Activated T-helper 1 cell treated with anti-CD3 and anti-CD28 coated beads, Interleukin-12 subunit alpha, Interleukin-12 subunit beta, Interleukin-2, Interleukin-4 antibody, amounts not matched to agents 30 ng/mL and 10 ng/mL and 1 ng/mL, durations not matched to agents 14 hours and 24 hours and 36 hours (primary cell): ENCODE measurements at regions not wholly inside any gene's neighbourhood (a gene's known extent, or its start where the extent isn't known, plus 50 kb on each side); places are given as distances from the start of the nearest gene placed in this dataset.
"Not testable (repeated sequence)": the region's sequence is repeated elsewhere in the genome, so short reads cannot be mapped to it uniquely, and the experiment has no call there.

Source experiments
- DNase-seq: peaks from one replicate; pipeline ENCODE4 v3.0.0; 2021; ENCODE audit warnings: low spot score
- H3K27ac Mint-ChIP-seq: one replicate; pipeline ENCODE4 v1.8.0; 2021; ENCODE audit warnings: mild to moderate bottlenecking, mixed read lengths
- H3K27me3 Mint-ChIP-seq: one replicate; pipeline ENCODE4 v1.8.0; 2022; ENCODE audit warnings: mild to moderate bottlenecking, moderate library complexity, mixed read lengths; ENCODE audit not compliant: insufficient read depth
- H3K36me3 Mint-ChIP-seq: one replicate; pipeline ENCODE4 v1.8.0; 2021; ENCODE audit warnings: low read depth, mixed read lengths
- H3K4me1 Mint-ChIP-seq: one replicate; pipeline ENCODE4 v1.8.0; 2021; ENCODE audit warnings: low read depth, mixed read lengths
- H3K4me3 Mint-ChIP-seq: one replicate; pipeline ENCODE4 v1.8.0; 2021; ENCODE audit warnings: mild to moderate bottlenecking, moderate library complexity, mixed read lengths
- H3K9me3 Mint-ChIP-seq: one replicate; pipeline ENCODE4 v1.8.0; 2021; ENCODE audit warnings: mixed read lengths
- intact Hi-C: fragments of 100-400 bp; cut with micrococcal nuclease; formaldehyde crosslinking; loops from one replicate; pipeline ENCODE4 v1.15.1; 2024

GRCh38 chr1:219560856-219561255 is 52.0 kb downstream of the ZC3H11B start:
- no peaks in the 10 kb centered on the region for H3K27me3 Mint-ChIP-seq

DNA sequence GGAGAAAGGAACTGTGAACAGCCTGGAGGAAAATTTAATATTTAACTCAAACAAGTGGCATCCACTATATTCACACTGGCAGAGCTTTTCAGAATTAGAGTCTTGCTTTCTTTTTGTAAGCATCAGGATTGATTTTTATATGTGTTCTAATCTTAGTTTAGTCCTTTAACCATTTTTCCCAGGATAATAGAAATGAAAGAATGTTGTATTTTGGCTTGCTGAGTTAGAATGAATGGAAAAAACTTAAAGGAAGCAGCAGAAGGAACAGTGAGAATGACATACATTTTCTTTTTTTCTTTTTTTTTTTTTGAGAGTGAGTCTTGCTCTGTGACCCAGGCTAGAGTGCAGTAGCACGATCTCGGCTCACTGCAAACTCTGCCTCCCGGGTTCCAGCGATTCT is 53.0 kb downstream of the ZC3H11B start:
- Mint-ChIP-seq H3K27me3 (peaks cover under 1% of the 10 kb centered on the region), H3K4me1 (no peaks in the 10 kb centered on the region), H3K27ac (no peak overlapping the region), H3K4me3 (no peak overlapping the region), H3K36me3 (no peaks in the 10 kb centered on the region), H3K9me3 (no peaks in the 10 kb centered on the region)
- DNase-seq, result no peak
- intact Hi-C loops, result no loop called here

More at GRCh38 chr1:219560856-219561255, 52.0 kb downstream of the ZC3H11B start:
- Mint-ChIP-seq H3K27ac (no peak overlapping the region), H3K9me3 (no peaks in the 10 kb centered on the region), H3K4me1 (no peaks in the 10 kb centered on the region), H3K36me3 (no peaks in the 10 kb centered on the region), H3K4me3 (no peak overlapping the region)
- no peak for DNase-seq
- intact Hi-C loops, result no loop called here

DNA sequence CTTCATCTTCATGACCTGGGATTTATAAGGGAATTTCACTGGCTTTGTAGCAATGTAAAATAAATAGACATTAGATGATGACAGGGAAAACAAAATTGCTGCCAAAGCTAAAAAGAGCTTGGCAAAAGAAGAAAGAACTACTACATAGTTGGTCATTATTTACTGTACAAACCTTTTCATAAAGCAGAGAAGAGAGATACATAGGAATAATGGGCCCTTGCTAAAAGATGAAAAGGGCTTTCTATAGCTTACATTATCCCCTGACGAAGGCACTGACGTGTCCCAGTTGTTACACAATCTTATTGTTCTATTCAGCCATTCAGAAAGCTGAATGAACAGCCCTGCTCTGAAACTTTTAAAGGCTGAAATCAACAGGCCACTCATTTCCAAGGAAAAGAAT is 57.1 kb downstream of the ZC3H11B start:
- Mint-ChIP-seq H3K4me3 (no peak overlapping the region), H3K9me3 (no peaks in the 10 kb centered on the region), H3K36me3 (no peaks in the 10 kb centered on the region), H3K4me1 (no peaks in the 10 kb centered on the region), H3K27ac (no peak overlapping the region), H3K27me3 (peaks cover 3% of the 10 kb centered on the region)
- DNase-seq, result no peak
- intact Hi-C loops, result no loop called here

DNA sequence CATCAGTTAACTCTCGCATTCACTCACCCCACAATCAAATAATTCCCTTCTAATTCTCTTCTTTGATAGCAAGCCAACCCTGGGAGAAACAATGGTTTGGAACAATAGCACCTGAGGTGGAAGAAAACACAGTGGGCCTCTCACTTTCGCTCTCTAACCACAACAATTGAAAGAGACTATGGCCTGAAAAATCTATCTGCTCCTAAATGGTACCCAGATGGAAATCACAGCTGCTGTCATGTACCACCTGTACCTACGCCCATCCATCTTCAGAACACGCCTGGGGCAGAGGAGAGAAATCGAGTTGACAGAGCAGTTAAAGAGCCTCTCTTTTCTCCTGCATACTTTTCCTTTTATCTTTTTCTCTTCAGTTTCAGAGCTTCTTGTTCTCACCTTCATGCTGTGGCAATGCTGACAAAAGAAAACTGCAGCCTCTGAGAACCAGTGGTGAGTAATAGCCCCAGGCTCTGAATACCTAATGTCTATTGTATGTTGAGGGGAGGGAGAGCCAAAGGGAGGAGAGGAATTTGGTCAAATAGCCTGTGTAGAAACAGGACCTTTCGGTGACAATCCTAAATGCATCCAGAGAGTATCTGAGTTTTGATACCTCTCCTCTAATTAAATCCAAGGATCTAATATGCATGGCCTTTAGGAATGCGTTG is 57.7 kb downstream of the ZC3H11B start:
- no peaks in the 10 kb centered on the region for H3K36me3 Mint-ChIP-seq
- no peak overlapping the region for H3K27ac Mint-ChIP-seq
- H3K27me3 Mint-ChIP-seq, result peaks cover 3% of the 10 kb centered on the region
- intact Hi-C loops, result no loop called here
- no peaks in the 10 kb centered on the region for H3K9me3 Mint-ChIP-seq
- H3K4me3 Mint-ChIP-seq, result no peak overlapping the region
- no peak for DNase-seq
- H3K4me1 Mint-ChIP-seq, result no peaks in the 10 kb centered on the region

GRCh38 chr1:219553934-219554502 is 58.9 kb downstream of the ZC3H11B start:
- no peaks in the 10 kb centered on the region for H3K4me1 Mint-ChIP-seq
- no peak overlapping the region for H3K27ac Mint-ChIP-seq
- H3K4me3 Mint-ChIP-seq, result no peak overlapping the region
- DNase-seq, result no peak
- H3K36me3 Mint-ChIP-seq, result no peaks in the 10 kb centered on the region
- intact Hi-C loops, result no loop called here
- H3K27me3 Mint-ChIP-seq, result peaks cover 3% of the 10 kb centered on the region
- no peaks in the 10 kb centered on the region for H3K9me3 Mint-ChIP-seq

- Mint-ChIP-seq H3K27ac (no peak overlapping the region), H3K27me3 (peaks cover 3% of the 10 kb centered on the region), H3K9me3 (no peaks in the 10 kb centered on the region), H3K4me3 (no peak overlapping the region), H3K4me1 (no peaks in the 10 kb centered on the region), H3K36me3 (no peaks in the 10 kb centered on the region)
- DNase-seq, result no peak
- intact Hi-C loops, result no loop called here
Observed at GRCh38 chr1:219550201-219550600, 62.7 kb downstream of the ZC3H11B start.

DNA sequence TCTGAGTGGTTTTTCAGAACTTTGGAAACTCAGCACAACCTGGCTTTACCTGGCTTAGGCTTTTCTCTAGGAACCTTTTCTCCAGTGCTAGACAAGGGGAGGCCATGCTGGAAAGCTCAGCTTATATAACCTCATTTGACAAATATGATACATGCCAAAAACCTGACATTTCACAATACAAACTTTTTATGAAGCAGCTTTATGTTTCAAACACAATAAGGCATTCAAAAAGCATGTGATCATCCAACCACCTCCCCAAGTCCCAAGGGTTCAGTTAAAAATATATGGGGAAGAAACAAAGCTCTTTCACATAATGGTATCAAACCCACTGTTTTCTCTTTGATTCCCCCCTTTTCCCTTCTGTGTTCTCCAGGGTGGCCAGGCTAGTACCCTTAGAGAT is 63.7 kb downstream of the ZC3H11B start:
- Mint-ChIP-seq H3K27ac (no peak overlapping the region), H3K4me1 (no peaks in the 10 kb centered on the region), H3K36me3 (no peaks in the 10 kb centered on the region), H3K4me3 (no peak overlapping the region), H3K9me3 (no peaks in the 10 kb centered on the region), H3K27me3 (peaks cover 1% of the 10 kb centered on the region)
- no peak for DNase-seq
- intact Hi-C loops, result no loop called here

- no peak for DNase-seq
- Mint-ChIP-seq H3K27me3 (peaks cover 1% of the 10 kb centered on the region), H3K4me3 (no peak overlapping the region), H3K9me3 (no peaks in the 10 kb centered on the region), H3K27ac (no peak overlapping the region), H3K36me3 (no peaks in the 10 kb centered on the region), H3K4me1 (no peaks in the 10 kb centered on the region)
- intact Hi-C loops, result no loop called here
Observed at GRCh38 chr1:219548386-219548785, 64.5 kb downstream of the ZC3H11B start.

DNA sequence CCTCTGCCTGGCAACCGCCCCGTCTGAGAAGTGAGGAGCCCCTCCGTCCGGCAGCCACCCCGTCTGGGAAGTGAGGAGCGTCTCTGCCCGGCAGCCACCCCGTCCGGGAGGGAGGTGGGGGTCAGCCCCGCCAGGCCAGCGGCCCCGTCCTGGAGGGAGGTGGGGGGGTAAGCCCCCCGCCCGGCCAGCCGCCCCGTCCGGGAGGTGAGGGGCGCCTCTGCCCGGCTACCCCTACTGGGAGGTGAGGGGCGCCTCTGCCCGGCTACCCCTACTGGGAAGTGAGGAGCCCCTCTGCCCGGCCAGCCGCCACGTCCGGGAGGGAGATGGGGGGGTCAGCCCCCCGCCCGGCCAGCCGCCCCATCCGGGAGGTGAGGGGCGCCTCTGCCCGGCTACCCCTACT is 67.1 kb downstream of the ZC3H11B start:
- DNase-seq, H3K4me3 Mint-ChIP-seq, H3K36me3 Mint-ChIP-seq, H3K4me1 Mint-ChIP-seq, H3K27me3 Mint-ChIP-seq, H3K27ac Mint-ChIP-seq, H3K9me3 Mint-ChIP-seq, intact Hi-C loops: not testable (repeated sequence)

DNA sequence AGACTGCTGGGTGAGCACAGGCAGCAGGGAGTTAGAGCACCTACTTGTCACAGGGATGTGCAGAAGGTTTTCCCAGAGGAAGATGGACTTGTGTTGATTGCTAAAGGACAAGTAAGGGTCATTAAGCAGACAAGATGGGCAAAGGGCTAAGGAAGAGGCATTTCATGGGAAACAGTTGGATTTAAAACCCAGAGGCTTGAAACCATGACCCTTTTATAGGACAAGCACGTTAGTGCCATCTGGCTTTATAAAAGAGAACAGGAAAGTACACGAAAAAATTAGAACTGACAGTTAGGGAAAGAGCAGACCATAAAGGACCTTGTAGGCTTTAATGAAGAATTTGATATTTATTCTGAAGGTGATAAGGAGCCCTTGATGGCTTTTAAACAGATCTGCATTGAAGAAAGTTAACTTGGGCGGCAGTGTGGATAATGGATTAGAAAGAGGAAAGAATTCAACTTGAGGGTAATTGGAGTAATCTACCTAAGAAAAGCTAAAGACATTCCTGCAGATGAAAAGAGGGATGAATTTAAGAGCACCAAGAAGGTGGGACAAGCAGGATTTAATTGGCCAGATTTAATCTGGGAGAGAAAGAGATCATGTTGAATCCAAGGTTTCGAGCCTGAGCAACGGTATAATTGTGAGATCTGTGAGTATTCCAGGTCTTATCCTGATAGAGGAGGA is 68.6 kb downstream of the ZC3H11B start:
- DNase-seq, result no peak
- Mint-ChIP-seq H3K36me3 (no peaks in the 10 kb centered on the region), H3K4me3 (no peak overlapping the region), H3K4me1 (no peaks in the 10 kb centered on the region), H3K27me3 (no peaks in the 10 kb centered on the region), H3K27ac (no peak overlapping the region), H3K9me3 (no peaks in the 10 kb centered on the region)
- intact Hi-C loops, result no loop called here

DNA sequence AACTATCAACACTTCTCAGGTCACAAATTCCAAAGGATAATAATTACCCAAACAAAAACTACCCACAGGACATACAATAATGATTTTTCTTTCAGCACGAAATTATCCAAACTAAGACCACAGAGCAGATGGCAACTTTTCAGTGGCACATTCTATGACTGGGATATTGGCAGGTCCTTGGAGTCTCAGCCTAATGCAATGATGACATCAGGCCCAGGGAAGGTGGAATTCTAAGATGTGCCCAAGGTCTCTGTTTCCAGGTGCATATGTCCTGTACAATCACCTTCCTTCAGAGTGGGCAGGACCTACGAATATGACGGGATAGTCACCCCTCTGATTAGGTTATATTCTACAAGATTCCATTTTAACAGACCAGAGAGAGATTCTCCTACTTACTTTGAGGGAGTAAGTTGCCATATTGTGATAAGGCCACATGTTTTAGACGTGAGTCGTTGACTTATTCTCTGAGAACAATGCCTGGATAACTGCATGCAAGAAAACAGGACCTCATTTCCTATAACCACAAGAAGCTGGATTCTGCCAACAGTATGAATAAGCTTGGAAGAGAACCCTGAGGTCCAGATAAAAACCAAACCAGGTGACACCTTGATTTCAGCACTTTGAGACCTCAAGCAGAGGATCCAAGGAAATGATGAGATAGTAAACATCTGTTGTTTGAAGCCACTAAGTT is 69.9 kb downstream of the ZC3H11B start:
- intact Hi-C loops, result no loop called here
- Mint-ChIP-seq H3K36me3 (no peaks in the 10 kb centered on the region), H3K27ac (no peak overlapping the region), H3K4me1 (no peaks in the 10 kb centered on the region), H3K4me3 (no peak overlapping the region), H3K27me3 (no peaks in the 10 kb centered on the region), H3K9me3 (no peaks in the 10 kb centered on the region)
- no peak for DNase-seq

GRCh38 chr1:219541946-219542345 is 71.0 kb downstream of the ZC3H11B start:
- no peak overlapping the region for H3K27ac Mint-ChIP-seq
- no peaks in the 10 kb centered on the region for H3K36me3 Mint-ChIP-seq
- H3K27me3 Mint-ChIP-seq, result no peaks in the 10 kb centered on the region
- no peak for DNase-seq
- H3K4me1 Mint-ChIP-seq, result no peaks in the 10 kb centered on the region
- no peaks in the 10 kb centered on the region for H3K9me3 Mint-ChIP-seq
- intact Hi-C loops, result no loop called here
- H3K4me3 Mint-ChIP-seq, result no peak overlapping the region

DNA sequence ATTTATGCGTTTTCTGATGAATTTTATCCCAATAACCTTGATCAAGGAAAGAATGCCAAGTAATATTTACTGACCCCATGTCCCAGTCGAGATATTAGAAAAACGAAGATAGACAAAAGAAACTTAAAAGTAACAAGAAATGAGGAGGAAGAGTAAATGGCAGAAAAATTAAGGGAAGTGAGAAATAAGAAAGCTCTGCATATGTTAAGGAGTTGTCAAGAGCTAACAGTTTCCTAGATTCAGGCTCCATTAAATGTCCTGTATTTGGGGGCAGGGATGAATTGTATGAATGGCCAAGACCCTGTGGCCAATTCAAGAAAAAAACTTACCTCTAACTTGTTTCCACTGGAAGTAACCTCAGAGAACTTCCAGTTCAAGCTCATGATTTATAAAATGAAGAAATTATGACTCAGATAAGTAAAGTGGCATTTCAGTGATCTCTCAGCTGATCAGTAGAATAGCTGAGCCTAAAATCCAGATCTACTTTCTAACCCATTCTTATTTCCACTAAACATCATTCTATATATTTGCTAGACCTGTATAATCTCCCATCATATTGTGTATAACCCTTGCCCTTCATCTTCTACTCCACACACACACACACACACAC is 73.2 kb downstream of the ZC3H11B start:
- no peak for DNase-seq
- Mint-ChIP-seq H3K36me3 (no peaks in the 10 kb centered on the region), H3K4me3 (no peak overlapping the region), H3K27me3 (no peaks in the 10 kb centered on the region), H3K27ac (no peak overlapping the region), H3K4me1 (no peaks in the 10 kb centered on the region), H3K9me3 (no peaks in the 10 kb centered on the region)
- intact Hi-C loops, result no loop called here
